Colon (tissue), 2 donors: ENCODE measurements at regions not wholly inside any gene's neighbourhood (a gene's known extent, or its start where the extent isn't known, plus 50 kb on each side); places are given as distances from the start of the nearest gene placed in this dataset.

Source experiments
- FAIRE-seq: peaks from 2 replicates; lab custom pipeline; 2012; peaks lifted over from hg19 to GRCh38; lab: Jason Lieb, UNC
- donor health status: control.
- donor health status: control.

DNA sequence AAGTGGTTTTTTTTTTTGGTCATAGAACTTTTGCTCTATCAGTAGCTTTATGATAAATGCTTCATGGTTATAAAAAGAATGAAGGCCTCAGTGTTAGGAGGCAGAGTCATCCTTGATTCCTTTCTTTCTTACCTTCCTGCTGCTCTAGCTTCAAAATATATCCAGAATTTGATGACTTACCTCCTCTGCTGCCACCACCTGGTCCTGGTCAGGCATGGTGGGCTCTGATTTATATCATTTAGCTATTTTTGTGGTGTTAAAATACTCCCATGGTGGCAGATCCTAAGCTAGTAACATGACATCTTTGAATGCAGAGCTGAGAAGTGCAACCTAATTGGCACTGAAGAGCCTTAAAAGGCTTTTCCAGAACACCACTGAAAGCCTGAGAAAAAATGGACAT is 508.8 kb upstream of the CDH8 start:
- no peak for FAIRE-seq

DNA sequence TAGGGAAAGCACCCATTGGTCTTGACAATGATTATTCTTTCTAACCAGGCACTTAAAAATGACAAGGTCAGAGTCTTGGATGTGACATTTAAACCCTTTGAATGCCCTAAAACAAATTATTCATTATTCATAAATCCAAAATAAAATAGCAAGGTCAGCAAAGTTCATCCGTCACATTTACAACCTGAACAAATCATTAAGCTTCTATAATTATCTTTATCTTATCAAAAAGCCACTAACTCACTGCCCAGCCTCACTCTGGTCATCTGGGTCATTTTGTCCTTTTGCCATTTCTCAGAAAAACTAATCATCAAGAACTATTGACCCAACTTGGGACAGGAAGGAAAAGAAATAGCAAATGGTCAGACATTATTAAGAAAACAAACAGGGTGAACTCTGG is 507.3 kb upstream of the CDH8 start:
- no peak for FAIRE-seq

DNA sequence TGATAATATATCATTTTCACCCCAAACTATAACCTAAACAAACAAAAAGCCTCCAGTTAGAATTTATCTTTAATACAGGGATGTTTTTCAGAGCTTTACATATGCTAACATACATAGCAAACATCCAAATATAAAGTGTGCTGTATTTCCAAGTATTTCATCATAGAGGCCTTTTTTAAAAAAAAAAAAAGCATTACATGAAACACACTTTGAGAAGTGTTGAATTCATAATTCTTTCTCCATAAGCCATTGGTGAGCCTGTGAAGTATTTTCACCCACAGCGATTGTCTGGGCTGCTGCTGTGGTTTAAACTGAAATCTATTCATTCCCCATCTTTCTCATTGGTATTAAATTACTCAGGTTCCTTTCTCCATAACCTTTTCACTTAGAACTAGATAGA is 503.4 kb upstream of the CDH8 start:
- FAIRE-seq: no peak

GRCh38 chr16:62530426-62530825 is 494.2 kb upstream of the CDH8 start:
- no peak for FAIRE-seq

DNA sequence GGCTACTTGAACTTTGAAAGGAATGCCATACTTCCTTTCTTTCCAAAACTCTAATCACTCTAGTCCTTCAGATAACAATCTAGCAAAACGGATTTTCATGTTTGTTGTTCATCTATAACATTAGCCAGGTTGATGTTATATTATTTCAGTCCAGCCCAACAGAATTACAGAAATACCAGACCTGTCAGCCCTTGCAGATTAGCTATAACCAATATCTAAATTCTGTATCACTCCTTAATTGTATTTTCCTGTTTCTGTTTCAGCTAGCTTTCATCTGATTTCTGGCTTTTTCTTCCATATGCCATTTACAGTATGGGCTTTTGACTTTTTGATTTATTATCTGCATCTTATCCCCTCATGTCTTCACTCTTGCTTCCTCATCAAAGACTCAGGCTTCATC is 479.8 kb upstream of the CDH8 start:
- FAIRE-seq: no peak

DNA sequence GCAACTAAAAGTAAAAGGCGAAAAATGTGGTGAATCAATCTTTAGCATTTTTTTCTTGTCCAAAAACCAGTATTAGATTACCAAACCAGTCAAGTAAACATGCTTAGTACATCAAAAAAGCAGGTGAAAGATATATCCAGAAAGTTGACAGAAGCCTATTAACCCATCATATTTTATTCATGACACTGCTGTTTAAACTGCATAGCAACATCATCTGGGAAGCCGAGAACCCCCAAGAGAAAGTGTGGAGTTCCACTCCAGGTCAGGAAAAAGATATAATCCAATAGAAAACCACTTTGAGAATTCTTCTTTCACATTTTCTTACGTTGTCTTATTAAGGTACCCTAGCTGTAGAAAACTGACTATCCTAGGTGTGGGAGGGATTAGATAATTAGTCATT is 466.8 kb upstream of the CDH8 start:
- no peak for FAIRE-seq

DNA sequence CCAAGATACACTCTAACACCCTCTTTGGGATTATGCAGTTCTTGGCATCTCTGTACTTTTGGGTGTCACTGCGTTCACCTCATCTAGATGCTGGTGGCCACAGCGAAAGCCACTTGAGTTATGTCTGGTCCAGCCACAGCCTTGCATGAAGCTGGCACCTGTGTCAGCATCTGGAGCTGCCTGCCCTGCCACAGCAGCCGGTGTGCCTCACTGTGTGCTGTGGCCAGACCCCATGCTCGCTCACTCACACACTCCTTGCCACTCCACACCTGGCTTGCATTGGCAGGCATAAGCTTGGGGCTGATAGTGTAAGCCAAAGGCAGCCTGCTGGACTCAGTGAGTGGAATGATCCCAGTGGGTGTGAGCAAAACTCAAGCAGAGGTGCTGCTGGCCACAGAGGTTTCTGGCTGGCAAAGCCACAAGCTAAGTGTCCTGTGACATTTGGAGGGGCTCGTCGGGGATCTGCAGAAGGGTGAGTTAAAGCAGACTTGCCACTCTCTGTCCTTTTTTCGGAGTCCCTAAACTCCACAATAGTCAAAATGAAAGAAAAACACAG is 442.7 kb upstream of the CDH8 start:
- FAIRE-seq: no peak

- FAIRE-seq: no peak
Observed at GRCh38 chr16:62477796-62478195, 441.6 kb upstream of the CDH8 start.

- no peak for FAIRE-seq
Observed at GRCh38 chr16:62475573-62475972, 439.3 kb upstream of the CDH8 start.

GRCh38 chr16:62462971-62463370 is 426.7 kb upstream of the CDH8 start:
- no peak for FAIRE-seq

- FAIRE-seq: no peak
Observed at GRCh38 chr16:62450291-62450690, 414.1 kb upstream of the CDH8 start.

GRCh38 chr16:62445909-62446308 is 409.7 kb upstream of the CDH8 start:
- no peak for FAIRE-seq

DNA sequence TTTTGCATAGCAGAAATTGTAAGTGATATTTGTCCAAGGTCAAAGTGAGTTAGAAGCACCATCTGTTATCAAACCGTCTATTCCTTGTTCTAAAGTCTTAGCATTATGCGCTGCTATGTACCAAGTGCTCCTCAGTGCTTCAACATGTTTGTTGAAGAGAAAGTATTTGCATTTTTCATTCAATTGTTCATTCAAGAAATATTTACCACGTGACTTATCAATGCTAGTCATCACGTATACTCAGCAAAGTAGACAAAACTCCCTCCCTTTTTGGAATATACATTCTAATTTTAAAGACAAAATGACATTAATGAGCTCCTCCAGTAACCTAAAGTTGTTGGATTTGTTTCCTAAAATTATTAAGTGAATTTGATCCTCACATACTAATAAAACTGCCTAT is 388.0 kb upstream of the CDH8 start:
- FAIRE-seq: no peak

- FAIRE-seq: no peak
Observed at GRCh38 chr16:62408760-62409159, 372.5 kb upstream of the CDH8 start.

DNA sequence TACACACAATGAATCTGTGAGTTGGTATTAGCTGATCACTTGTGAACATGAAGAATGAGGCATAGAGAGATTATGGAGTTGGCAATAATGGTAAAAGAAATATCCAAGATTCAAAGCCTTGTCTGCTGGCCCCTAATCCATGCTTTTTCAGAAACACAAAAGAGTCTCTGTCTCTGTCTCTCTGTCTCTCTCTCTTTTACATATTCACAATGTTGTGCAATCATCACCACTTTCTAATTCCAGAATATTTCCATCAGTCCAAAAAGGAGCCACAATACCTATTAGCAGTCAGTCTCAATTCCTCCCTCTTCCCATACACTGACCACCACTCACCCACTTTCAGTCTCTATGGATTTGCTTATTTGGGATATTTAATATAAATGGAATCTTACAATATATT is 370.1 kb upstream of the CDH8 start:
- FAIRE-seq: no peak

- FAIRE-seq: no peak
Observed at GRCh38 chr16:62404842-62405611, 368.8 kb upstream of the CDH8 start.

GRCh38 chr16:62392698-62393097 is 356.5 kb upstream of the CDH8 start:
- no peak for FAIRE-seq

DNA sequence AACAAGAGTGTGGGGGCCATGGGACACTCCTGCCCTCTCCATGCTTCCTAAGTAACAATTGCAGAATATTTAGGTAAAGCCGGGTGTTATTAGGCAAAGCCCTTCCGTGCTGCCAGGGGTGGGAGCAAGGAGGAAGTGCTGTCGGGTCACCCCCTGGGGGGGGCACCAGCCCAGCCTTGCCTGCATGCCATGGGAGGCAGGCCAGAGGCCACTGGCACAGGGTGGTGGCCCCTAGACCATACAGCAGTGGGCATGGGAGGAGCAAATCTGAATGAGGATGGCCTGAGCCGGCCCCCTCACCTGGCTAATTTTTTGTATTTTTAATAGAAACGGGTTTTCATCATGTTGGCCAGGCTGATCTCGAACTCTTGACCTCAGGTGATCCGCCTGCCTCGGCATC is 355.7 kb upstream of the CDH8 start:
- FAIRE-seq: no peak

DNA sequence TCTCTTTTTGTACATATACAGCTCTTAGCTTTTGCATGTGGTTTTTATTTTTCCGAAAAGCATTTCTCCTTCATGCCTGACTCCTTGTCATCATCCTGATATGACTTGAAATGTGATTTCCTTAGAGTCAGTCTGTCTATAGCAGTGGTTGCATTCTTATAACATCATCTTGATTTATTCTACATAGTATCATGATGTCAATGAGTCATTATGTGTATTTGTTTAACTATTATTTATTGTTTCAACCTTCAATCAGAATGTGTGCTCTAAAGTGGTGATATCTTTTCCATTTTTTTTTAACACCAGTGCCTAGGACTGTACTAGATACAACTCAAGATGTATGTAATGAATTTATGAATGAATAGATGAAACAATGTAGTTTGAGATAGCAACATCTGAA is 354.9 kb upstream of the CDH8 start:
- FAIRE-seq: no peak

DNA sequence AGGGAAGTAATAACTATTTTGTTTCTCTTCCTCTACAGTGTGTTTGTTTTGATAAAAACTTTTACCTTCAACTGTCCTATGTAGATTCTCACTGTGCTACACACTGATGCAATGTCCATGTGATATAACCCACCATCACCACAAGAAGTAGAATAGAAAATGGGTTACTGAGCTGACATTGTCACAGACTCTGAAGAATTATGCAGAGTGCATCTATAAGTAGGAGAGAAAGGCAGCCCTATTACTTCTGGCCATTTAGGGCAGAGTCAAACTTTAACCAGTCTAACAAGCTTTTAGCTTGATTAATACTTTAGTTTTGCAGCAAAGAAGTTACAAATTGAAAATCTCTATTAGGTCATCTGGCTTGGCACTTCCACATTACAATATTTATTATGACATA is 354.0 kb upstream of the CDH8 start:
- no peak for FAIRE-seq

GRCh38 chr16:62386411-62386810 is 350.2 kb upstream of the CDH8 start:
- no peak for FAIRE-seq

- FAIRE-seq: no peak
Observed at GRCh38 chr16:62383941-62384340, 347.7 kb upstream of the CDH8 start.

- FAIRE-seq: no peak
Observed at GRCh38 chr16:62370445-62370844, 334.2 kb upstream of the CDH8 start.

DNA sequence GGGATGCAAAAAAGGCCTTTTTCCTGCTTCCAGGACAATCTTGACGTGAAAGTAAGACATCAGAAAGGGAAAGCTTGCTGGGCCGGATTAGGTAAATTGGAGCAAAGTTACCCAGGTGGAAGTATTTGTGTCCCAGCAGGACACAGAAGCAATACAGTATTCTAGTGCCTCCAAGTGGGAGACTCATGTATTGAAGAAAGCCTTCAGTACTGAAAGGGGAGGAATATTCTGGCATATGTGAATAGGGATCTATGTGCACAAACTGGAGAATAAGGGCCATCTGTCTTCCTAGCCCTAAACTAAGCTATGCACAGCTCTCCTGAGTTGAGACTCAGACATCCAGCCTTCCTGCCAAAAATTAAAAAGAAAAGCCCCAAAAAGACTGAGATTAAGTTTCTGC is 327.3 kb upstream of the CDH8 start:
- FAIRE-seq: no peak
